ENCODE measurements at regions not wholly inside any gene's neighbourhood (a gene's known extent, or its start where the extent isn't known, plus 50 kb on each side); places are given as distances from the start of the nearest gene placed in this dataset.
"Not testable (repeated sequence)": the region's sequence is repeated elsewhere in the genome, so short reads cannot be mapped to it uniquely, and the experiment has no call there.

GRCh38 chr10:46216836-46217751, 69.7 kb upstream of the ANTXRL start:
- no peak for TF ChIP-seq CTCF (IDR thresholded peaks at IDR 0.05; ENCODE audit: insufficient read depth, low read length)
- no peak overlapping the region for H3K4me3 ChIP-seq (ENCODE audit: low read depth, low read length)
- no peak for DNase-seq (ENCODE audit: low read depth)

GRCh38 chr10:46217752-46218453, 68.9 kb upstream of the ANTXRL start:
- no peak for TF ChIP-seq CTCF (IDR thresholded peaks at IDR 0.05; ENCODE audit: insufficient read depth, low read length)

GRCh38 chr10:46218921-46219320, 67.9 kb upstream of the ANTXRL start:
- no peak overlapping the region for H3K4me3 ChIP-seq (ENCODE audit: low read depth, low read length)
- DNase-seq (ENCODE audit: low read depth), result no peak
- TF ChIP-seq CTCF (IDR thresholded peaks at IDR 0.05; ENCODE audit: insufficient read depth, low read length), result no peak

More at GRCh38 chr10:46217752-46218453, 68.9 kb upstream of the ANTXRL start:
- no peak overlapping the region for H3K4me3 ChIP-seq (ENCODE audit: low read depth, low read length)
- no peak for DNase-seq (ENCODE audit: low read depth)

GRCh38 chr10:46219431-46219990, 67.3 kb upstream of the ANTXRL start:
- DNase-seq (ENCODE audit: low read depth); H3K4me3 ChIP-seq (ENCODE audit: low read depth, low read length): not testable (repeated sequence)

GRCh38 chr10:46220187-46220586, 66.6 kb upstream of the ANTXRL start:
- DNase-seq (ENCODE audit: low read depth), result no peak
- no peak overlapping the region for H3K4me3 ChIP-seq (ENCODE audit: low read depth, low read length)
- TF ChIP-seq CTCF (IDR thresholded peaks at IDR 0.05; ENCODE audit: insufficient read depth, low read length), result no peak

- no peak overlapping the region for H3K4me3 ChIP-seq (ENCODE audit: low read depth, low read length)
- DNase-seq (ENCODE audit: low read depth), result no peak
- peak; percentile 1 for TF ChIP-seq CTCF (IDR thresholded peaks at IDR 0.05; ENCODE audit: insufficient read depth, low read length)
These were observed 65.8 kb upstream of the ANTXRL start for GRCh38 chr10:46220872-46221538.

Data from fibroblast of the aortic adventitia (primary cell).